Vagina (tissue), 2 donors: ENCODE measurements at regions not wholly inside any gene's neighbourhood (a gene's known extent, or its start where the extent isn't known, plus 50 kb on each side); places are given as distances from the start of the nearest gene placed in this dataset.

Experiments used
- DNase-seq, 2 donors: peaks; one replicate each; pipeline ENCODE4 v3.0.0-alpha.2; 2017; ENCODE audit errors: extremely low spot score in 2 of 2
- H3K27ac ChIP-seq: fragments of 200-600 bp; sonication (generic); one replicate; pipeline ENCODE4 v1.5.1; 2019
- H3K27me3 ChIP-seq: fragments of 200-600 bp; sonication (generic); one replicate; pipeline ENCODE4 v1.5.1; 2019
- H3K36me3 ChIP-seq, 2 donors: fragments of 200-600 bp; sonication (generic); one replicate each; pipeline ENCODE4 v1.5.1; 2017 to 2019
- H3K4me1 ChIP-seq: fragments of 200-600 bp; sonication (generic); one replicate; pipeline ENCODE4 v1.5.1; 2019
- H3K4me3 ChIP-seq, 2 donors: fragments of 200-600 bp; sonication (generic); 1 replicate in 1 of 2; 2 replicates in 1 of 2; pipeline ENCODE4 v1.5.1; 2016 to 2019
- H3K9me3 ChIP-seq: fragments of 200-600 bp; sonication (generic); one replicate; pipeline ENCODE4 v1.5.1; 2019
- CTCF ChIP-seq, 3 experiments: fragments of 450-650 bp in 2 of 3; fragments of 200-600 bp in 1 of 3; sonication (generic) in 1 of 3; IDR thresholded peaks; one replicate each; pipeline ENCODE4 v1.5.1; 2017 to 2019; ENCODE audit warnings: antibody characterized with exemption in 3 of 3, mild to moderate bottlenecking in 2 of 3, moderate library complexity in 2 of 3
- POLR2A ChIP-seq, 2 donors: fragments of 450-650 bp; IDR thresholded peaks; one replicate each; pipeline ENCODE4 v1.6.1; 2017; ENCODE audit warnings: antibody characterized with exemption in 2 of 2, mild to moderate bottlenecking in 2 of 2, moderate library complexity in 2 of 2
- POLR2AphosphoS5 ChIP-seq, 2 donors: sonication (generic); formaldehyde crosslinking; IDR thresholded peaks; one replicate each; pipeline ENCODE4 v1.9.0; 2017; ENCODE audit warnings: antibody characterized with exemption in 2 of 2, mild to moderate bottlenecking in 2 of 2, low read depth in 1 of 2; ENCODE audit not compliant: insufficient read depth in 1 of 2
- intact Hi-C: fragments of 100-400 bp; cut with DNase I; formaldehyde crosslinking; loops from one replicate; pipeline ENCODE4 v1.15.1; 2023

GRCh38 chr14:36048667-36049066 is 127.9 kb downstream of the PTCSC3 start:
- H3K9me3 ChIP-seq, result no peaks in the 10 kb centered on the region
- TF ChIP-seq CTCF (IDR thresholded peaks at IDR 0.05) (no peak), POLR2A (IDR thresholded peaks at IDR 0.05) (no peak), POLR2AphosphoS5 (IDR thresholded peaks at IDR 0.05; ENCODE audit: insufficient read depth in 1 of 2, low read depth in 1 of 2) (no peak)
- no peak overlapping the region for H3K27ac ChIP-seq
- no peaks in the 10 kb centered on the region for H3K36me3 ChIP-seq
- H3K4me1 ChIP-seq, result no peaks in the 10 kb centered on the region
- no peak overlapping the region for H3K4me3 ChIP-seq
- no peaks in the 10 kb centered on the region for H3K27me3 ChIP-seq
- no peak for DNase-seq
- intact Hi-C loops, result no loop called here

- H3K36me3 ChIP-seq, result no peaks in the 10 kb centered on the region
- DNase-seq, result no peak
- H3K9me3 ChIP-seq, result no peaks in the 10 kb centered on the region
- no peak overlapping the region for H3K27ac ChIP-seq
- intact Hi-C loops, result no loop called here
- TF ChIP-seq POLR2A (IDR thresholded peaks at IDR 0.05), result no peak
- TF ChIP-seq POLR2AphosphoS5 (IDR thresholded peaks at IDR 0.05; ENCODE audit: insufficient read depth in 1 of 2, low read depth in 1 of 2), result no peak
- no peak for TF ChIP-seq CTCF (IDR thresholded peaks at IDR 0.05)
- H3K4me3 ChIP-seq, result no peak overlapping the region
- no peaks in the 10 kb centered on the region for H3K4me1 ChIP-seq
- H3K27me3 ChIP-seq, result no peaks in the 10 kb centered on the region
These were observed 128.6 kb downstream of the PTCSC3 start for GRCh38 chr14:36047912-36048311.

GRCh38 chr14:36035675-36036074 is 140.8 kb downstream of the PTCSC3 start:
- intact Hi-C loops, result no loop called here
- H3K27me3 ChIP-seq, result no peaks in the 10 kb centered on the region
- H3K36me3 ChIP-seq, result no peaks in the 10 kb centered on the region
- DNase-seq, result no peak
- H3K4me1 ChIP-seq, result no peaks in the 10 kb centered on the region
- H3K9me3 ChIP-seq, result no peaks in the 10 kb centered on the region
- TF ChIP-seq POLR2A (IDR thresholded peaks at IDR 0.05) (no peak), POLR2AphosphoS5 (IDR thresholded peaks at IDR 0.05; ENCODE audit: insufficient read depth in 1 of 2, low read depth in 1 of 2) (no peak), CTCF (IDR thresholded peaks at IDR 0.05) (no peak)
- H3K4me3 ChIP-seq, result no peak overlapping the region
- no peak overlapping the region for H3K27ac ChIP-seq

GRCh38 chr14:36028665-36029064 is 147.9 kb downstream of the PTCSC3 start:
- DNase-seq, result no peak
- H3K27ac ChIP-seq, result no peak overlapping the region

GRCh38 chr14:36028218-36028617 is 148.3 kb downstream of the PTCSC3 start:
- DNase-seq, result no peak
- no peaks in the 10 kb centered on the region for H3K36me3 ChIP-seq
- H3K4me3 ChIP-seq, result no peak overlapping the region
- no peak for TF ChIP-seq CTCF (IDR thresholded peaks at IDR 0.05)
- no peak for TF ChIP-seq POLR2A (IDR thresholded peaks at IDR 0.05)
- no peak for TF ChIP-seq POLR2AphosphoS5 (IDR thresholded peaks at IDR 0.05; ENCODE audit: insufficient read depth in 1 of 2, low read depth in 1 of 2)
- H3K9me3 ChIP-seq, result no peaks in the 10 kb centered on the region
- H3K4me1 ChIP-seq, result no peaks in the 10 kb centered on the region
- H3K27ac ChIP-seq, result no peak overlapping the region
- no peaks in the 10 kb centered on the region for H3K27me3 ChIP-seq
- intact Hi-C loops, result no loop called here

More at GRCh38 chr14:36028665-36029064, 147.9 kb downstream of the PTCSC3 start:
- H3K36me3 ChIP-seq, result no peaks in the 10 kb centered on the region
- H3K4me1 ChIP-seq, result no peaks in the 10 kb centered on the region
- H3K9me3 ChIP-seq, result no peaks in the 10 kb centered on the region
- intact Hi-C loops, result no loop called here
- no peak overlapping the region for H3K4me3 ChIP-seq
- TF ChIP-seq POLR2A (IDR thresholded peaks at IDR 0.05) (no peak), CTCF (IDR thresholded peaks at IDR 0.05) (no peak), POLR2AphosphoS5 (IDR thresholded peaks at IDR 0.05; ENCODE audit: insufficient read depth in 1 of 2, low read depth in 1 of 2) (no peak)
- no peaks in the 10 kb centered on the region for H3K27me3 ChIP-seq
